ENCODE measurements at regions not wholly inside any gene's neighbourhood (a gene's known extent, or its start where the extent isn't known, plus 50 kb on each side); places are given as distances from the start of the nearest gene placed in this dataset.
"Not testable (repeated sequence)": the region's sequence is repeated elsewhere in the genome, so short reads cannot be mapped to it uniquely, and the experiment has no call there.

- H3K4me1 Mint-ChIP-seq (ENCODE audit: low read depth) = no peaks in the 10 kb centered on the region
- POLR2A ChIA-PET = no interaction called here
- H3K27ac Mint-ChIP-seq = no peak overlapping the region
- DNase-seq = no peak
- TF ChIP-seq CTCF (IDR thresholded peaks at IDR 0.05) = no peak
- H3K4me3 Mint-ChIP-seq = no peak overlapping the region
- no peaks in the 10 kb centered on the region for H3K36me3 Mint-ChIP-seq (ENCODE audit: low read depth)
- CTCF ChIA-PET = no interaction called here
- ATAC-seq = no peak
- no peaks in the 10 kb centered on the region for H3K27me3 Mint-ChIP-seq
- intact Hi-C loops (cut with micrococcal nuclease) = no loop called here
- no peaks in the 10 kb centered on the region for H3K9me3 Mint-ChIP-seq
These were observed 157.0 kb downstream of the SHANK2 start for GRCh38 chr11:71095294-71095850.

- H3K36me3 Mint-ChIP-seq (ENCODE audit: low read depth) = no peaks in the 10 kb centered on the region
- intact Hi-C loops (cut with micrococcal nuclease) = no loop called here
- no peak overlapping the region for H3K4me3 Mint-ChIP-seq
- no peak for DNase-seq
- ChIA-PET CTCF (no interaction called here), POLR2A (no interaction called here)
- H3K9me3 Mint-ChIP-seq = no peaks in the 10 kb centered on the region
- ATAC-seq = no peak
- H3K27me3 Mint-ChIP-seq = no peaks in the 10 kb centered on the region
- TF ChIP-seq CTCF (IDR thresholded peaks at IDR 0.05) = no peak
- H3K27ac Mint-ChIP-seq = no peak overlapping the region
- no peaks in the 10 kb centered on the region for H3K4me1 Mint-ChIP-seq (ENCODE audit: low read depth)
These were observed 157.9 kb downstream of the SHANK2 start for GRCh38 chr11:71094296-71095077.

- Mint-ChIP-seq H3K27me3 (no peaks in the 10 kb centered on the region), H3K4me3 (no peak overlapping the region), H3K27ac (no peak overlapping the region), H3K4me1 (ENCODE audit: low read depth) (no peaks in the 10 kb centered on the region), H3K36me3 (ENCODE audit: low read depth) (no peaks in the 10 kb centered on the region), H3K9me3 (no peaks in the 10 kb centered on the region)
- ChIA-PET CTCF (no interaction called here), POLR2A (no interaction called here)
- no peak for TF ChIP-seq CTCF (IDR thresholded peaks at IDR 0.05)
- intact Hi-C loops (cut with micrococcal nuclease) = no loop called here
- no peak for ATAC-seq
- DNase-seq = no peak
These were observed 158.6 kb downstream of the SHANK2 start for GRCh38 chr11:71093783-71094182.

GRCh38 chr11:71091506-71092265 is 160.7 kb downstream of the SHANK2 start:
- no peaks in the 10 kb centered on the region for H3K36me3 Mint-ChIP-seq (ENCODE audit: low read depth)
- no peak for TF ChIP-seq CTCF (IDR thresholded peaks at IDR 0.05)
- no peaks in the 10 kb centered on the region for H3K9me3 Mint-ChIP-seq
- CTCF ChIA-PET = no interaction called here
- POLR2A ChIA-PET = no interaction called here
- H3K27ac Mint-ChIP-seq = no peak overlapping the region
- ATAC-seq (no peak), DNase-seq (no peak)
- intact Hi-C loops (cut with micrococcal nuclease) = no loop called here
- H3K4me3 Mint-ChIP-seq = no peak overlapping the region
- no peaks in the 10 kb centered on the region for H3K27me3 Mint-ChIP-seq
- H3K4me1 Mint-ChIP-seq (ENCODE audit: low read depth) = no peaks in the 10 kb centered on the region

GRCh38 chr11:71089571-71089970 is 162.8 kb downstream of the SHANK2 start:
- H3K27ac Mint-ChIP-seq = no peak overlapping the region
- no peak for ATAC-seq
- intact Hi-C loops (cut with micrococcal nuclease) = no loop called here
- DNase-seq = no peak
- no peaks in the 10 kb centered on the region for H3K9me3 Mint-ChIP-seq
- H3K4me1 Mint-ChIP-seq (ENCODE audit: low read depth) = no peaks in the 10 kb centered on the region
- no peaks in the 10 kb centered on the region for H3K27me3 Mint-ChIP-seq
- ChIA-PET POLR2A (no interaction called here), CTCF (no interaction called here)
- no peak overlapping the region for H3K4me3 Mint-ChIP-seq
- no peaks in the 10 kb centered on the region for H3K36me3 Mint-ChIP-seq (ENCODE audit: low read depth)
- TF ChIP-seq CTCF (IDR thresholded peaks at IDR 0.05) = no peak

- H3K4me3 Mint-ChIP-seq; H3K36me3 Mint-ChIP-seq (ENCODE audit: low read depth); H3K9me3 Mint-ChIP-seq; DNase-seq; ATAC-seq; POLR2A ChIA-PET; H3K27me3 Mint-ChIP-seq; intact Hi-C loops (cut with micrococcal nuclease); H3K4me1 Mint-ChIP-seq (ENCODE audit: low read depth); H3K27ac Mint-ChIP-seq; CTCF ChIA-PET: not testable (repeated sequence)
These were observed 163.8 kb downstream of the SHANK2 start for GRCh38 chr11:71088314-71089215.

All from activated CD8-positive, alpha-beta T cell treated with anti-CD3 and anti-CD28 coated beads for 36 hours (primary cell).